Epithelial cell of esophagus (primary cell): ENCODE measurements at regions not wholly inside any gene's neighbourhood (a gene's known extent, or its start where the extent isn't known, plus 50 kb on each side); places are given as distances from the start of the nearest gene placed in this dataset.

Experiments
- DNase-seq: peaks from one replicate; pipeline ENCODE4 v3.0.0; 2010; ENCODE audit warnings: low read depth
- H3K4me3 ChIP-seq: 2 replicates; pipeline ENCODE4 v1.5.1; 2011; ENCODE audit warnings: mild to moderate bottlenecking, low read length, control low read depth
- TF ChIP-seq, protein P1 (sequence below): IDR thresholded peaks from 2 replicates; pipeline ENCODE4 v1.5.1; 2011; ENCODE audit warnings: low read depth, mild to moderate bottlenecking, low read length, control low read depth, inconsistent platforms; ENCODE audit not compliant: insufficient read depth; ENCODE audit errors: missing control alignments

DNA sequence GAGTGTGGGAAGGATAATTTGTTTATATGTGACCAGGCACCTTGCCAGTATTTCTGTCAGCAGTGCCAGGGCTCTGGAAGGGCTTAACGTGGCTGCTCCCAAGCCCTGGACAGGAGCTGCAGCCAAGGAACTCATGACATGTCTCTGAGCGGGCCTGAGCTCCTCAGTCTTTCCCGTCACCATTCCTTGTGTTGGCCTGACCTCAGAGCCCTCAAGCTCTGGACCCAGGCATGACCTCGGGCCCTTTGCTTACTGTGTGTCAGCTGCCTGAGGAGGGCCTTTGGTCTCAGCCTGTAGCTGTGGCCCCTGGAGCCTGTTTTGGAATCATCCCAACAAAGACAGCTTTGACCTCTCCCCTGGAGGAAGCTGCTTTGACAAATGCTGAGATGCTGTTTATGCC, 264.1 kb upstream of the PLET1 start:
- DNase-seq = no peak
- no peak overlapping the region for H3K4me3 ChIP-seq
- TF ChIP-seq, protein P1, sequence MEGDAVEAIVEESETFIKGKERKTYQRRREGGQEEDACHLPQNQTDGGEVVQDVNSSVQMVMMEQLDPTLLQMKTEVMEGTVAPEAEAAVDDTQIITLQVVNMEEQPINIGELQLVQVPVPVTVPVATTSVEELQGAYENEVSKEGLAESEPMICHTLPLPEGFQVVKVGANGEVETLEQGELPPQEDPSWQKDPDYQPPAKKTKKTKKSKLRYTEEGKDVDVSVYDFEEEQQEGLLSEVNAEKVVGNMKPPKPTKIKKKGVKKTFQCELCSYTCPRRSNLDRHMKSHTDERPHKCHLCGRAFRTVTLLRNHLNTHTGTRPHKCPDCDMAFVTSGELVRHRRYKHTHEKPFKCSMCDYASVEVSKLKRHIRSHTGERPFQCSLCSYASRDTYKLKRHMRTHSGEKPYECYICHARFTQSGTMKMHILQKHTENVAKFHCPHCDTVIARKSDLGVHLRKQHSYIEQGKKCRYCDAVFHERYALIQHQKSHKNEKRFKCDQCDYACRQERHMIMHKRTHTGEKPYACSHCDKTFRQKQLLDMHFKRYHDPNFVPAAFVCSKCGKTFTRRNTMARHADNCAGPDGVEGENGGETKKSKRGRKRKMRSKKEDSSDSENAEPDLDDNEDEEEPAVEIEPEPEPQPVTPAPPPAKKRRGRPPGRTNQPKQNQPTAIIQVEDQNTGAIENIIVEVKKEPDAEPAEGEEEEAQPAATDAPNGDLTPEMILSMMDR = no peak

DNA sequence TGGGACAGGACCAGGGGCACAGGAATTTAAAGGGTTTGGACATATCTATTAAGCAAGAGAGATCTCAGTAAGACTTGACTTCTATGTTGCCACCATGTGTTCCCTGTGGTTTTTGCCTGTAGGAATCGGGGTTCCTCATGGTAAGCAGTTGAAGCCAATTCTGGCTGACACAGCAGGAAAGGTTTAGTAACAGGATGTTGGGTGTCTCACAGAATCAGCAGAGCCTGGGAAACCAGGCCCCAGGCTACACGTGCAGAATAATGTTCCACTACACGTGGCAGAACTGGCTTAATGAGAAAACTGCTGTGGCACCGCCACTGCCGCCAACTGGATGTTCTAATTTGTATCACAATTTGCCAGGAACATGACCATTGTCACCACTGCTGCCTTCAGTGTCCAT, 264.6 kb upstream of the PLET1 start:
- H3K4me3 ChIP-seq = no peak overlapping the region
- TF ChIP-seq, protein P1 = no peak
- DNase-seq = peak; percentile 88

DNA sequence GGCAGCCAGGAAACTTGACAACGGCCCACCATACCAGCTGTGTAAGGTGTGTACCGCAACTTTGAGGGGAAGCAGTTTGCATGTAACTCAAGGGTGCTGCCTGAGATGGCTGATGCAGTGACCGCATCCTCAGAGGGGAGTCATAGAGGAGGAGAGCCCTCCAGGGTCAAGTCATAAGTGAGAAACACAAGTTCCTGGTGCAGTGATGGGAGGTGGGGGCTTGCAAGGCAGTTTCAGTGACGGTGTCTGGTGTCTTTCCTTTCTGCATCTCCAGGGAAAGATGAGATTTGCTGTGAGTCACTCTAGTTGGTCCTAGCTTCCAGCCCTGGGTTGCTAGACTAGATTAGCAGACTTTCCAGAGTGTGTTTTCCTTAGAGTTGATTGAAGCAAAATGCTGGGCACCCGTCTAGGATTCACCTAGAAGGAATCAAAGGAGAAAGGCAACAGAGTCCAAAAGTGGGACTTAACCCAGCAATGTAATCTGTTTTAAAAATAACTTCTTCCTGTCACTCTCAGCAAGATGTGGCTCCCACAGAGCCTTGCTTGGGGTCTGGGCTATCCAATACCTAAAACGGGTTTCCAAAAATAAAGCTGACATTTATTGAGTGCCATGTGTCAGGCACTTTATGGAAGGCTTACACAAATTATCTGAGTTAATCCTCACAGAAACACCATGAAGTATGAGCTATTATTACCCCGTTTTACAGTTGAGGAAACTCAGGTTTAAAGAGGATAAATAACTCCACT, 265.4 kb upstream of the PLET1 start:
- peak; percentile 64 for DNase-seq
- no peak overlapping the region for H3K4me3 ChIP-seq
- TF ChIP-seq, protein P1 = no peak

DNA sequence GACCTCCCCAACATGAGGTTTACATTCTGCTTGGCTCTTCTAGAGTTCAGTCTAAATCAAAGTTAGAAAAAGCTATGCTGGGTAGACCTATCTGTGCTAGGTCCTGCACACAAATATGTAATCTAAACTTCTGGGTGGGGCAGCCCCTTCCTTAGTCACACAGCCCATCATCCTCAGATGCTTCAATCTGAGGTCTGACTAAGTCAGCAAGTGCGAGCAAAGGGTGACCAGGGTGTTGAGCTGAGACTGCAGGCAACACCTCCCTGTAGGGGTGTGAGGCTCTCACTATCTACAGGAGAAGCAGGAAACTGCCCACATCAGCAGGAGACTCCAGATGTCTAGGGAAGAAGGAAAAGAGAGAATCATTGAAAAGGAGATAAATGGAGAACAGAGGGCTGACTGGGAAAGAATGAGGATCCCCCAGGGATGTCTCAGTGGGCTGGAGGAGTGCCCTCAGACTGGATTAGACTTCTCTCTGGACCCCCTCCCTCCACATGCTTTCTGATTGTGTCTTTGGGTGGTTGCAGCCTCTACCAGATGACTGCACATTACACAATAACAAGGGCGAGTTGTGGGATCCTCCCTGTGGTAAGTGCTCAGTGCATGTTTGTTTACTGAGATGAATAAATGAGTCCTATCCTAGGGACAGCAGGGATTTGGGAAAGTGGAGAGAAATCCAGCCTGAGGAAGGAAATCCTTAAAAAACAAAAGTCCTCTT, 266.2 kb upstream of the PLET1 start:
- TF ChIP-seq, protein P1 = no peak
- peak; percentile 85 for DNase-seq
- no peak overlapping the region for H3K4me3 ChIP-seq

DNA sequence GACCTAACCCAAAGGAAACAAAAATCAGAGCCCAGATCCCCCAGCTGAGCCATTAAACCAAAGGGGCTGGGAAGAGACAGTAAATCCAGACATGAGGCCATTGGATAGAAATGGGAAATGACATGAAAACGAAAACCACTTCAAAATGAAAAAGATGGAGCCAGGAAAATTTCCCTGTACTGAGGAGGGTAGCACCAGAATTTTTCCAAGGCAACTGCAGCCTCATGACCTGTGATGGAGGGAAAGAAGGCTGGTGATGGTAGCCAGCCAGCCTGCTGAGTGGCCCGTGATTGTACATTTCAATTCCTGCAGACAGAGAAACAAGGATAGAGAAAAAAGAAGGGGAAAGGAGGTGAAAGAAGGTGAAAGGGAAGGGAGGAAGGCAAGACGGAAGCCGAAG, 268.4 kb upstream of the PLET1 start:
- TF ChIP-seq, protein P1 = no peak
- DNase-seq = no peak
- H3K4me3 ChIP-seq = no peak overlapping the region

DNA sequence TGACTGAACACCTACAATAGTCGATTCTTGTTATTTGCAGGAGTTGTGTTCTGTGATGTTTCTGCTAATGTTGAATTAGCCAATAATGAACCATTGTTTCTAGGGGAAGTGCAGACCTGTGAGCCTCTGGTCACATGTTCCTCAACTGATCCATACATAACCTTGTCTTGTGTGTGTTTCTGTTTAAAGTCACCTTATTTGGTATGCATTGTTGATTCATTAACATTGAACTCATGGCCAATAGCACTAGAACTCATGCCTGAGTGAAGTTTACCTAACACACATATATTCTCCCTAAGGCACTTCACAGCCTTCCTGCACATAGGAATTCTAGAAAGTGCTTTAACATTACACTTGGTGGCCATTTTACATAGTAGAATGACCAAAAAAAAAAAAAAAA, 271.8 kb upstream of the PLET1 start:
- H3K4me3 ChIP-seq = no peak overlapping the region
- TF ChIP-seq, protein P1 = no peak

More for the DNA sequence above, 271.8 kb upstream of the PLET1 start:
- DNase-seq = no peak
